HepG2 (cell line): ENCODE measurements at regions not wholly inside any gene's neighbourhood (a gene's known extent, or its start where the extent isn't known, plus 50 kb on each side); places are given as distances from the start of the nearest gene placed in this dataset.

Experiments
- ATAC-seq: fragments of 200-7000 bp; cut with Tn5 transposase; 3 replicates; pipeline ENCODE4 v1.9.1; 2020; ENCODE audit warnings: mild to moderate bottlenecking, moderate library complexity
- BruUV-seq: library from RNA; stranded (reverse); fragments of 400-500 nt; replicated peaks from 2 replicates; lab custom pipeline; 2021; lab: Mats Ljungman, UMichigan
- CTCF ChIA-PET: fragments of 300-600 bp; formaldehyde crosslinking; extraction: SDS; loops from one replicate; lab custom pipeline; 2021; ENCODE audit warnings: low total read pairs, inconsistent platforms, low intra/inter-chr PET ratio; lab: Yijun Ruan, JAX
- POLR2A ChIA-PET: fragments of 350-600 bp; sonication (Branson Sonifier 250); formaldehyde crosslinking; loops from one replicate; lab custom pipeline; 2020; ENCODE audit warnings: antibody characterized with exemption, inconsistent platforms; lab: Yijun Ruan, JAX
- DNase-seq: peaks from one replicate; pipeline ENCODE4 v3.0.0-alpha.2; 2015; ENCODE audit warnings: low spot score
- FAIRE-seq: peaks from 3 replicates; lab custom pipeline; 2011; peaks lifted over from hg19 to GRCh38; lab: Jason Lieb, UNC
- H2AFZ ChIP-seq: one replicate; pipeline ENCODE4 v1.6.1; 2011; ENCODE audit warnings: low read length, inconsistent platforms
- H3K27ac ChIP-seq: fragments of 300-600 bp; 3 replicates; pipeline ENCODE4 v1.8.0; 2011; ENCODE audit warnings: mixed run types, mild to moderate bottlenecking, mixed read lengths, low read length, inconsistent platforms; ENCODE audit not compliant: insufficient read depth; ENCODE audit errors: extremely low read length
- H3K27me3 ChIP-seq, 2 experiments: fragments of 200-600 bp in 1 of 2; 2 replicates in 1 of 2; 3 replicates in 1 of 2; pipeline versions ENCODE4 v1.6.0 to v1.8.0; 2011; ENCODE audit warnings: low read length in 2 of 2, mild to moderate bottlenecking in 2 of 2, moderate library complexity in 2 of 2, inconsistent platforms in 1 of 2; ENCODE audit not compliant: insufficient read depth in 2 of 2, control insufficient read depth in 1 of 2
- H3K36me3 ChIP-seq, 2 experiments: fragments of 200-600 bp in 1 of 2; replicated peaks in 1 of 2; 2 replicates in 1 of 2; 3 replicates in 1 of 2; pipeline versions ENCODE4 v1.5.1 to v1.8.0; 2011; ENCODE audit warnings: low read length in 2 of 2, inconsistent platforms in 1 of 2; ENCODE audit not compliant: insufficient read depth in 2 of 2, control insufficient read depth in 1 of 2
- H3K4me1 ChIP-seq: 2 replicates; pipeline ENCODE4 v1.5.1; 2012; ENCODE audit warnings: low read length, inconsistent platforms; ENCODE audit not compliant: insufficient read depth
- H3K4me2 ChIP-seq: 2 replicates; pipeline ENCODE4 v1.6.0; 2011; ENCODE audit warnings: low read depth, low read length, inconsistent platforms
- H3K4me3 ChIP-seq, 3 experiments: fragments of 200-600 bp in 1 of 3; sonication (generic), shearing (Covaris generic) in 1 of 3; replicated peaks in 1 of 3; 2 replicates each; pipeline ENCODE4 v1.5.1; 2011 to 2016; ENCODE audit warnings: low read length in 3 of 3, inconsistent platforms in 2 of 3, low read depth in 2 of 3, mild to moderate bottlenecking in 2 of 3, control low read depth in 1 of 3, mixed read lengths in 1 of 3; ENCODE audit not compliant: insufficient read depth in 1 of 3
- H3K79me2 ChIP-seq: one replicate; pipeline ENCODE4 v1.6.1; 2011; ENCODE audit warnings: low read length, inconsistent platforms; ENCODE audit not compliant: insufficient read depth
- H3K9ac ChIP-seq: 2 replicates; pipeline ENCODE4 v1.6.0; 2011; ENCODE audit warnings: mild to moderate bottlenecking, low read depth, low read length, inconsistent platforms; ENCODE audit not compliant: insufficient read depth
- H3K9me3 ChIP-seq: 2 replicates; pipeline ENCODE4 v1.5.1; 2012; ENCODE audit warnings: mild to moderate bottlenecking, low read length
- H4K20me1 ChIP-seq: 2 replicates; pipeline ENCODE4 v1.6.0; 2011; ENCODE audit warnings: inconsistent platforms, mild to moderate bottlenecking, low read length, moderate library complexity; ENCODE audit not compliant: insufficient read depth
- BHLHE40 ChIP-seq: IDR thresholded peaks from 2 replicates; pipeline ENCODE4 v1.6.1; 2011; ENCODE audit warnings: low read length, improper control_type of control experiment
- HNRNPUL1 ChIP-seq: fragments of 200-400 bp; formaldehyde crosslinking; IDR thresholded peaks from 2 replicates; pipeline ENCODE4 v1.6.1; 2017; ENCODE audit warnings: low read depth, mild to moderate bottlenecking, low read length, moderate library complexity
- KDM4B ChIP-seq: sonication (generic); formaldehyde crosslinking; IDR thresholded peaks from 2 replicates; pipeline ENCODE4 v1.4.0; 2020; ENCODE audit warnings: missing genetic modification reagents
- KMT2B ChIP-seq: IDR thresholded peaks from 2 replicates; pipeline ENCODE4 v1.6.1; 2016; ENCODE audit warnings: missing genetic modification reagents, missing compliant biosample characterization
- NR2F2 ChIP-seq: IDR thresholded peaks from 2 replicates; pipeline ENCODE4 v1.6.1; 2012; ENCODE audit warnings: low read depth, inconsistent platforms, borderline replicate concordance
- WGBS: methylation state at CpG from one replicate; pipeline ENCODE4 v1.1.6; 2017; ENCODE audit warnings: low lambda C conversion rate; 5-methylcytosine and 5-hydroxymethylcytosine counted together
- in situ Hi-C: cut with HindIII; loops from 2 replicates; pipeline ENCODE4 v1.10.0; 2017; ENCODE audit warnings: low pct_unique_long_range_greater_than_20kb; ENCODE audit not compliant: extremely low pct_ligation_motif_present
- intact Hi-C: fragments of 100-400 bp; cut with micrococcal nuclease; formaldehyde crosslinking; loops from one replicate; pipeline ENCODE4 v1.10.0; 2022; ENCODE audit not compliant: unreplicated experiment
- TF ChIP-seq, protein P1 (sequence below): sonication (generic); formaldehyde crosslinking; IDR thresholded peaks from 2 replicates; pipeline ENCODE4 v1.4.0; 2020; ENCODE audit warnings: missing genetic modification reagents
- TF ChIP-seq, protein P2 (sequence below), 2 experiments: sonication (generic) in 1 of 2; formaldehyde crosslinking in 1 of 2; IDR thresholded peaks; 2 replicates each; pipeline versions ENCODE4 v1.5.1 to v1.6.1; 2011 to 2020; ENCODE audit warnings: borderline replicate concordance in 1 of 2, low read depth in 1 of 2, low read length in 1 of 2, mild to moderate bottlenecking in 1 of 2, missing genetic modification reagents in 1 of 2, moderate library complexity in 1 of 2
- TF ChIP-seq, protein P3 (sequence below): sonication (generic); formaldehyde crosslinking; IDR thresholded peaks from 2 replicates; pipeline ENCODE4 v1.8.0; 2022; ENCODE audit warnings: mild to moderate bottlenecking, missing genetic modification reagents, borderline replicate concordance
- TF ChIP-seq, protein P4 (sequence below): sonication (generic); formaldehyde crosslinking; conservative IDR thresholded peaks from 2 replicates; pipeline ENCODE4 v1.8.0; 2022; ENCODE audit warnings: missing genetic modification reagents

DNA sequence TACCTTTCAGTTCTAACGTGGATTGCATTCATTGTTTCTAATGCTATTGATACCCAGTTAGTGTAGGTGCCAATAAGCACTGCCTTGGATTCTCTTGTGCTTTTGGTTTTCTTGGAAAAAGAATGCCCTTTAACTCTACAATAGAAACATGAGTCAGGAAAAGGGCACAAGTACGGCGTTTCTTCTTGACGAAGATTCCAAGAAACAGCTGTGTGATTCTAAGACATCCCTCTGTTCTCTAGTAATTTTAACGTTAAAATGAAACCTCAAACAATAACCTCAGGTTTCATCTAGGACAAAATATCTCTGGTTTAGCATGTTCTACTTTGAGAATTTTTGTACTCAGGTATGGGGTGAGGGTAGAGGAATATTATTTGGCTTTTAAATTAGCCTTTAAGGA lies 540.5 kb upstream of the ATP11B start:
- Histone ChIP-seq H3K79me2 (no peaks in the 10 kb centered on the region), H3K4me2 (no peak overlapping the region), H3K9ac (no peak overlapping the region), H3K4me3 (no peak overlapping the region), H3K27ac (no peak overlapping the region), H3K27me3 (peaks cover 0 to 3% of the 10 kb centered on the region in 2 experiments; a peak in 1 of 5 replicates), H3K9me3 (no peaks in the 10 kb centered on the region), H3K4me1 (no peaks in the 10 kb centered on the region), H4K20me1 (no peaks in the 10 kb centered on the region), H2AFZ (no peak overlapping the region), H3K36me3 (no peaks in the 10 kb centered on the region)
- FAIRE-seq (no peak), DNase-seq (no peak), ATAC-seq (no peak)
- ChIA-PET POLR2A (no interaction called here), CTCF (no interaction called here)
- in situ Hi-C loops = loop anchor here (10.0 kb wide), 1 partner anchor 298 kb away; no protein-coding TSS in a partner anchor
- 38% methylated on average over 5 of the region's 5 CpGs for WGBS
- intact Hi-C loops = no loop called here
- BruUV-seq = no TSS peak
- TF ChIP-seq KMT2B (no peak), NR2F2 (no peak), HNRNPUL1 (no peak), BHLHE40 (no peak), KDM4B (CRISPR knock-in tag) (no peak)
- TF ChIP-seq, protein P1, sequence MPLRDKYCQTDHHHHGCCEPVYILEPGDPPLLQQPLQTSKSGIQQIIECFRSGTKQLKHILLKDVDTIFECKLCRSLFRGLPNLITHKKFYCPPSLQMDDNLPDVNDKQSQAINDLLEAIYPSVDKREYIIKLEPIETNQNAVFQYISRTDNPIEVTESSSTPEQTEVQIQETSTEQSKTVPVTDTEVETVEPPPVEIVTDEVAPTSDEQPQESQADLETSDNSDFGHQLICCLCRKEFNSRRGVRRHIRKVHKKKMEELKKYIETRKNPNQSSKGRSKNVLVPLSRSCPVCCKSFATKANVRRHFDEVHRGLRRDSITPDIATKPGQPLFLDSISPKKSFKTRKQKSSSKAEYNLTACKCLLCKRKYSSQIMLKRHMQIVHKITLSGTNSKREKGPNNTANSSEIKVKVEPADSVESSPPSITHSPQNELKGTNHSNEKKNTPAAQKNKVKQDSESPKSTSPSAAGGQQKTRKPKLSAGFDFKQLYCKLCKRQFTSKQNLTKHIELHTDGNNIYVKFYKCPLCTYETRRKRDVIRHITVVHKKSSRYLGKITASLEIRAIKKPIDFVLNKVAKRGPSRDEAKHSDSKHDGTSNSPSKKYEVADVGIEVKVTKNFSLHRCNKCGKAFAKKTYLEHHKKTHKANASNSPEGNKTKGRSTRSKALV = no peak
- TF ChIP-seq, protein P2, sequence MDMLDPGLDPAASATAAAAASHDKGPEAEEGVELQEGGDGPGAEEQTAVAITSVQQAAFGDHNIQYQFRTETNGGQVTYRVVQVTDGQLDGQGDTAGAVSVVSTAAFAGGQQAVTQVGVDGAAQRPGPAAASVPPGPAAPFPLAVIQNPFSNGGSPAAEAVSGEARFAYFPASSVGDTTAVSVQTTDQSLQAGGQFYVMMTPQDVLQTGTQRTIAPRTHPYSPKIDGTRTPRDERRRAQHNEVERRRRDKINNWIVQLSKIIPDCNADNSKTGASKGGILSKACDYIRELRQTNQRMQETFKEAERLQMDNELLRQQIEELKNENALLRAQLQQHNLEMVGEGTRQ (IDR thresholded peaks at IDR 0.05; ENCODE audit: low read depth, low read length) = no peak
- TF ChIP-seq, protein P2 (CRISPR knock-in tag; IDR thresholded peaks at IDR 0.05; ENCODE audit: borderline replicate concordance) = no peak
- TF ChIP-seq, protein P3, sequence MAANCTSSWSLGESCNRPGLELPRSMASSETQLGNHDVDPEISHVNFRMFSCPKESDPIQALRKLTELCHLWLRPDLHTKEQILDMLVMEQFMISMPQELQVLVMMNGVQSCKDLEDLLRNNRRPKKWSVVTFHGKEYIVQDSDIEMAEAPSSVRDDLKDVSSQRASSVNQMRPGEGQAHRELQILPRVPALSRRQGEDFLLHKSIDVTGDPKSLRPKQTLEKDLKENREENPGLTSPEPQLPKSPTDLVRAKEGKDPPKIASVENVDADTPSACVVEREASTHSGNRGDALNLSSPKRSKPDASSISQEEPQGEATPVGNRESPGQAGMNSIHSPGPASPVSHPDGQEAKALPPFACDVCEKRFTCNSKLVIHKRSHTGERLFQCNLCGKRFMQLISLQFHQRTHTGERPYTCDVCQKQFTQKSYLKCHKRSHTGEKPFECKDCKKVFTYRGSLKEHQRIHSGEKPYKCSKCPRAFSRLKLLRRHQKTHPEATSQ = no peak
- TF ChIP-seq, protein P4, sequence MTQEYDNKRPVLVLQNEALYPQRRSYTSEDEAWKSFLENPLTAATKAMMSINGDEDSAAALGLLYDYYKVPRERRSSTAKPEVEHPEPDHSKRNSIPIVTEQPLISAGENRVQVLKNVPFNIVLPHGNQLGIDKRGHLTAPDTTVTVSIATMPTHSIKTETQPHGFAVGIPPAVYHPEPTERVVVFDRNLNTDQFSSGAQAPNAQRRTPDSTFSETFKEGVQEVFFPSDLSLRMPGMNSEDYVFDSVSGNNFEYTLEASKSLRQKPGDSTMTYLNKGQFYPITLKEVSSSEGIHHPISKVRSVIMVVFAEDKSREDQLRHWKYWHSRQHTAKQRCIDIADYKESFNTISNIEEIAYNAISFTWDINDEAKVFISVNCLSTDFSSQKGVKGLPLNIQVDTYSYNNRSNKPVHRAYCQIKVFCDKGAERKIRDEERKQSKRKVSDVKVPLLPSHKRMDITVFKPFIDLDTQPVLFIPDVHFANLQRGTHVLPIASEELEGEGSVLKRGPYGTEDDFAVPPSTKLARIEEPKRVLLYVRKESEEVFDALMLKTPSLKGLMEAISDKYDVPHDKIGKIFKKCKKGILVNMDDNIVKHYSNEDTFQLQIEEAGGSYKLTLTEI (CRISPR knock-in tag) = no peak
